ENCODE measurements at regions not wholly inside any gene's neighbourhood (a gene's known extent, or its start where the extent isn't known, plus 50 kb on each side); places are given as distances from the start of the nearest gene placed in this dataset.

GRCh38 chr9:18348083-18348475 is 125.9 kb upstream of the ADAMTSL1 start:
- TF ChIP-seq EZH2 (IDR thresholded peaks at IDR 0.05) = no peak
- no peak for TF ChIP-seq POLR2A (IDR thresholded peaks at IDR 0.05; ENCODE audit: borderline replicate concordance, extremely low read depth, insufficient read depth, insufficient read length)
- no peak for TF ChIP-seq CTCF (IDR thresholded peaks at IDR 0.05 in 2 of 3, conservative IDR thresholded peaks at IDR 0.05 in 1 of 3; ENCODE audit: borderline replicate concordance in 1 of 3, insufficient read depth in 1 of 3, low read depth in 2 of 3, low read length in 2 of 3)
- TF ChIP-seq ZBTB33 (IDR thresholded peaks at IDR 0.05; ENCODE audit: extremely low read depth, insufficient replicate concordance, low read length) = no peak
- no peak for TF ChIP-seq YY1 (IDR thresholded peaks at IDR 0.05; ENCODE audit: extremely low read depth, insufficient replicate concordance, low read depth, low read length)
- no peak for TF ChIP-seq SRF (IDR thresholded peaks at IDR 0.05; ENCODE audit: low read depth)
- TF ChIP-seq MAX (IDR thresholded peaks at IDR 0.05) = no peak
- no peak for TF ChIP-seq POLR2AphosphoS5 (IDR thresholded peaks at IDR 0.05; ENCODE audit: low read depth, low read length)
- no peak for TF ChIP-seq SP1 (IDR thresholded peaks at IDR 0.05; ENCODE audit: low read depth)
- TF ChIP-seq ATF3 (IDR thresholded peaks at IDR 0.05) = no peak
- no peak for TF ChIP-seq SIN3A (IDR thresholded peaks at IDR 0.05; ENCODE audit: low read depth)
- no peak for TF ChIP-seq FOSL1 (IDR thresholded peaks at IDR 0.05; ENCODE audit: low read depth)
- TF ChIP-seq CEBPB (IDR thresholded peaks at IDR 0.05; ENCODE audit: low read depth) = no peak
- no peak for TF ChIP-seq RAD21 (IDR thresholded peaks at IDR 0.05; ENCODE audit: low read depth)
